Astrocyte (in vitro differentiated cells and primary cell): ENCODE measurements at regions not wholly inside any gene's neighbourhood (a gene's known extent, or its start where the extent isn't known, plus 50 kb on each side); places are given as distances from the start of the nearest gene placed in this dataset.

Experiments
- EZH2 ChIP-seq: IDR thresholded peaks from 2 replicates; pipeline ENCODE4 v1.6.1; 2012; ENCODE audit warnings: mild to moderate bottlenecking, low read length, inconsistent platforms; ENCODE audit not compliant: insufficient read depth
- TF ChIP-seq, protein P1 (sequence below): IDR thresholded peaks from 2 replicates; pipeline ENCODE4 v1.5.1; 2011; ENCODE audit warnings: low read depth, mild to moderate bottlenecking, inconsistent platforms, low read length, moderate library complexity; ENCODE audit not compliant: insufficient read depth

DNA sequence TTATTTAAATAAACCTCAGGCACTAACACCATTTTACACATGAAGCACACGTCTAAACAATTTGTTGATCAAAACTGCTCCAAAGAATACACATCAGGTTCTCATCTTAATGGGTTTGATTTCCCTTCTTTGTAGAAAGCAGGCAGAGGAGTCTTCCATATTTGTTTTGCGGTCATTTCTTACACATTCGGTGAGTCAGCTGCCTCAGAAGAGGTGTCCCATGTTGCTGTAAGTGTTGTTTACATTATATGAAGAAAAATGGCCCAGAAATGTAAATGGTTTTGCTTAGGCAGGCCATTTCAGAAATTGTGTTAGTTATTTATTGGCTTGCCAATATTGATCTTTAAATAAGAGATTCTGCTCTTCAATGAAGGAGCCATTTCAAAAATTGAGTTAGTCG, 325.8 kb downstream of the TENT4A start:
- TF ChIP-seq, protein P1, sequence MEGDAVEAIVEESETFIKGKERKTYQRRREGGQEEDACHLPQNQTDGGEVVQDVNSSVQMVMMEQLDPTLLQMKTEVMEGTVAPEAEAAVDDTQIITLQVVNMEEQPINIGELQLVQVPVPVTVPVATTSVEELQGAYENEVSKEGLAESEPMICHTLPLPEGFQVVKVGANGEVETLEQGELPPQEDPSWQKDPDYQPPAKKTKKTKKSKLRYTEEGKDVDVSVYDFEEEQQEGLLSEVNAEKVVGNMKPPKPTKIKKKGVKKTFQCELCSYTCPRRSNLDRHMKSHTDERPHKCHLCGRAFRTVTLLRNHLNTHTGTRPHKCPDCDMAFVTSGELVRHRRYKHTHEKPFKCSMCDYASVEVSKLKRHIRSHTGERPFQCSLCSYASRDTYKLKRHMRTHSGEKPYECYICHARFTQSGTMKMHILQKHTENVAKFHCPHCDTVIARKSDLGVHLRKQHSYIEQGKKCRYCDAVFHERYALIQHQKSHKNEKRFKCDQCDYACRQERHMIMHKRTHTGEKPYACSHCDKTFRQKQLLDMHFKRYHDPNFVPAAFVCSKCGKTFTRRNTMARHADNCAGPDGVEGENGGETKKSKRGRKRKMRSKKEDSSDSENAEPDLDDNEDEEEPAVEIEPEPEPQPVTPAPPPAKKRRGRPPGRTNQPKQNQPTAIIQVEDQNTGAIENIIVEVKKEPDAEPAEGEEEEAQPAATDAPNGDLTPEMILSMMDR: no peak
- TF ChIP-seq EZH2: no peak
